ENCODE measurements at regions not wholly inside any gene's neighbourhood (a gene's known extent, or its start where the extent isn't known, plus 50 kb on each side); places are given as distances from the start of the nearest gene placed in this dataset.

- DNase-seq (ENCODE audit: low spot score): no peak
Measured at GRCh38 chr1:79599257-79599656, 592.7 kb upstream of the ADGRL4 start.

GRCh38 chr1:79595931-79596330, 589.4 kb upstream of the ADGRL4 start:
- DNase-seq (ENCODE audit: low spot score): no peak

GRCh38 chr1:79594121-79594698, 587.7 kb upstream of the ADGRL4 start:
- no peak for DNase-seq (ENCODE audit: low spot score)

- DNase-seq (ENCODE audit: low spot score): no peak
Measured at GRCh38 chr1:79592707-79593106, 586.2 kb upstream of the ADGRL4 start.

GRCh38 chr1:79588719-79589118, 582.2 kb upstream of the ADGRL4 start:
- no peak for DNase-seq (ENCODE audit: low spot score)

GRCh38 chr1:79587229-79587628, 580.7 kb upstream of the ADGRL4 start:
- no peak for DNase-seq (ENCODE audit: low spot score)

- no peak for DNase-seq (ENCODE audit: low spot score)
Measured at GRCh38 chr1:79585801-79586200, 579.3 kb upstream of the ADGRL4 start.

GRCh38 chr1:79575424-79575823, 568.9 kb upstream of the ADGRL4 start:
- no peak for DNase-seq (ENCODE audit: low spot score)

- no peak for DNase-seq (ENCODE audit: low spot score)
Measured at GRCh38 chr1:79568411-79568810, 561.9 kb upstream of the ADGRL4 start.

GRCh38 chr1:79561521-79561978, 555.0 kb upstream of the ADGRL4 start:
- DNase-seq (ENCODE audit: low spot score): no peak

GRCh38 chr1:79556189-79556588, 549.7 kb upstream of the ADGRL4 start:
- DNase-seq (ENCODE audit: low spot score): no peak

GRCh38 chr1:79554688-79555087, 548.2 kb upstream of the ADGRL4 start:
- DNase-seq (ENCODE audit: low spot score): no peak

GRCh38 chr1:79551321-79551720, 544.8 kb upstream of the ADGRL4 start:
- DNase-seq (ENCODE audit: low spot score): no peak

GRCh38 chr1:79550402-79550801, 543.9 kb upstream of the ADGRL4 start:
- no peak for DNase-seq (ENCODE audit: low spot score)

GRCh38 chr1:79549201-79549600, 542.7 kb upstream of the ADGRL4 start:
- DNase-seq (ENCODE audit: low spot score): no peak

GRCh38 chr1:79547514-79547913, 541.0 kb upstream of the ADGRL4 start:
- no peak for DNase-seq (ENCODE audit: low spot score)

GRCh38 chr1:79543394-79543793, 536.9 kb upstream of the ADGRL4 start:
- no peak for DNase-seq (ENCODE audit: low spot score)

GRCh38 chr1:79539001-79539400, 532.5 kb upstream of the ADGRL4 start:
- DNase-seq (ENCODE audit: low spot score): no peak

- no peak for DNase-seq (ENCODE audit: low spot score)
Measured at GRCh38 chr1:79532555-79532954, 526.0 kb upstream of the ADGRL4 start.

- DNase-seq (ENCODE audit: low spot score): no peak
Measured at GRCh38 chr1:79531790-79532189, 525.3 kb upstream of the ADGRL4 start.

- DNase-seq (ENCODE audit: low spot score): no peak
Measured at GRCh38 chr1:79530476-79530875, 523.9 kb upstream of the ADGRL4 start.

GRCh38 chr1:79530055-79530454, 523.5 kb upstream of the ADGRL4 start:
- DNase-seq (ENCODE audit: low spot score): no peak

GRCh38 chr1:79524126-79524525, 517.6 kb upstream of the ADGRL4 start:
- no peak for DNase-seq (ENCODE audit: low spot score)

- DNase-seq (ENCODE audit: low spot score): no peak
Measured at GRCh38 chr1:79519084-79519760, 512.7 kb upstream of the ADGRL4 start.
